ENCODE measurements at regions not wholly inside any gene's neighbourhood (a gene's known extent, or its start where the extent isn't known, plus 50 kb on each side); places are given as distances from the start of the nearest gene placed in this dataset.

DNA sequence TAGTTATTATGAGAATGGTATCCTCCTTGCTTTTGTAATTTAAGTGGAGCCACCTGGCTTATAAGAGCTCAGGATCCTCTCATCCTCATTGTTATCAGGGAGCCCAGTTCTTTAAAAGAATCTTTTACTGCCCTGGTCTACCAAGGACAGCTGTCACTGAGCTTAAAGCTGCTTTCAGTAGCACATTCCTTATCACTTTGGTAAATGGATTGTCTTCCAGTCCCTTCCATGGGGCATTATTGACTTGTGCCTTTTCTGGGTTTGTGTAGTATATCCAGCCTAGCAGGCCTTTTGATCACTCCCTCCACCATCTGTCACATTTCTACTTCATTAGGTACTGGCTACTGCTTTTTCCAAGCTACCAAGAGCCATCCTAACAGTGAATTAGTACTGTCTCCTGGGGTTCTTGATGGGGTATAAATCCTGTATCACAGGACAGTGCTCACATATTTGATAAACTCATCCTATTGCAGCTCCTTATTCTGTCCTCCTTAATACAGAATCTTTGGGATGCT lies 208.9 kb downstream of the TMEM26 start:
- H3K4me3 ChIP-seq (ENCODE audit: low read depth, low read length) = no peak overlapping the region
- TF ChIP-seq, protein P1, sequence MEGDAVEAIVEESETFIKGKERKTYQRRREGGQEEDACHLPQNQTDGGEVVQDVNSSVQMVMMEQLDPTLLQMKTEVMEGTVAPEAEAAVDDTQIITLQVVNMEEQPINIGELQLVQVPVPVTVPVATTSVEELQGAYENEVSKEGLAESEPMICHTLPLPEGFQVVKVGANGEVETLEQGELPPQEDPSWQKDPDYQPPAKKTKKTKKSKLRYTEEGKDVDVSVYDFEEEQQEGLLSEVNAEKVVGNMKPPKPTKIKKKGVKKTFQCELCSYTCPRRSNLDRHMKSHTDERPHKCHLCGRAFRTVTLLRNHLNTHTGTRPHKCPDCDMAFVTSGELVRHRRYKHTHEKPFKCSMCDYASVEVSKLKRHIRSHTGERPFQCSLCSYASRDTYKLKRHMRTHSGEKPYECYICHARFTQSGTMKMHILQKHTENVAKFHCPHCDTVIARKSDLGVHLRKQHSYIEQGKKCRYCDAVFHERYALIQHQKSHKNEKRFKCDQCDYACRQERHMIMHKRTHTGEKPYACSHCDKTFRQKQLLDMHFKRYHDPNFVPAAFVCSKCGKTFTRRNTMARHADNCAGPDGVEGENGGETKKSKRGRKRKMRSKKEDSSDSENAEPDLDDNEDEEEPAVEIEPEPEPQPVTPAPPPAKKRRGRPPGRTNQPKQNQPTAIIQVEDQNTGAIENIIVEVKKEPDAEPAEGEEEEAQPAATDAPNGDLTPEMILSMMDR (conservative IDR thresholded peaks at IDR 0.05; ENCODE audit: low read depth, low read length) = no peak
- DNase-seq (ENCODE audit: low read depth) = no peak

DNA sequence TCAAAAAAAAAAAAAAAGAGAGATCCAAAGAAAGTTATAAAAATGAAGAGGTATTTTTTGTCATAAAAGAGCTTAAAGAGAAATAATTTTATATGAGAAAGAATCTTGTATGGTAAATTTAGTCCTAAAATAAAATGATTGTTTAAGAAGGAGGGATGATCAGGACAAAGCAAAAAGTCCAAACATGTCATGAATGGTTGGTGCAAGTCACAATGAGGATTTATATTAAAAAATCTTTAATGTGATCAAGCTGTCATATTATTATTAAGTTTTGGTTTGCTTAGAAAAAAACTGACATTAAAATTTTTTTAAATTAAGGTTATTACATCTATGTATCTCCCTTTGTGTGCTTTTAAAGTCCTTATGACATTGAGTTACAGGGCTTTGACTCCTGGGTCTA lies 220.4 kb downstream of the TMEM26 start:
- DNase-seq (ENCODE audit: low read depth) = no peak
- TF ChIP-seq, protein P1 (conservative IDR thresholded peaks at IDR 0.05; ENCODE audit: low read depth, low read length) = no peak
- H3K4me3 ChIP-seq (ENCODE audit: low read depth, low read length) = no peak overlapping the region

DNA sequence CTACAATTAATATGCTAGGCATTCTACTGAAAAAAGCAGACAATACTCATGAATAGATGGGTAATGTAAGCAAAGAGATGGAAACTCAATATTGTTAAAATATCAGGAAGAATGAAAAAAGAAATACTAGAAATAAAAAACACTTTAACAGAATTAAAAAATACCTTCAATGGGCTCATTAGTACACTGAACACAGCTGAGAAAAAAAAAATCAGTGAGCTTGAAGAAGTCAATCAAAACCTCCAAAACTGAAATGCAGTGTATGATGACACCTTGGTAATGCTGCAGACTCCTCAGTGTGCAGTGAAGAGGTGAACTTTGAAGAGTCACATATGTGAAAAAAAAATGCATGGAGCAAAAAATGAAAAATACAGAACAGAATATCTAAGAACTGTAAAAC lies 227.2 kb downstream of the TMEM26 start:
- no peak overlapping the region for H3K4me3 ChIP-seq (ENCODE audit: low read depth, low read length)
- DNase-seq (ENCODE audit: low read depth) = no peak
- TF ChIP-seq, protein P1 (conservative IDR thresholded peaks at IDR 0.05; ENCODE audit: low read depth, low read length) = no peak

DNA sequence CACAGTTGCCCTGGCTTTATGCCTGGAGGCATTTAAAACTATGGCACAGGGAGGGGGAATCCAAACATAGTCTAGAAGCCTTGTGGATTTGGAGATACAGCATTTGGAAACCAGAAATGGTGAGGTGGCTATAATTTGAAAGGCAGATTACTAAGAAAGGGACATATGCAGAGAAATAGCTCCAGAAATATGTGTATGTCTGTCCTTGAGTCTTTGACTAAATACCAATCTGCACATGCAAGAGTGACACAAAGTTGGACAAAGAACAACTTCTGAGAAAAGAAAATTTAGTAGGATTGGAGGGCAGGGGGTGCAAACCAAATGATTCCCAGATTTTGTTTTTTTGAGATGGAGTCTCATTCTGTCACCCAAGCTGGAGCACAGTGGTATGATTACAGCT lies 229.6 kb downstream of the TMEM26 start:
- H3K4me3 ChIP-seq (ENCODE audit: low read depth, low read length) = no peak overlapping the region
- no peak for DNase-seq (ENCODE audit: low read depth)
- TF ChIP-seq, protein P1 (conservative IDR thresholded peaks at IDR 0.05; ENCODE audit: low read depth, low read length) = no peak

DNA sequence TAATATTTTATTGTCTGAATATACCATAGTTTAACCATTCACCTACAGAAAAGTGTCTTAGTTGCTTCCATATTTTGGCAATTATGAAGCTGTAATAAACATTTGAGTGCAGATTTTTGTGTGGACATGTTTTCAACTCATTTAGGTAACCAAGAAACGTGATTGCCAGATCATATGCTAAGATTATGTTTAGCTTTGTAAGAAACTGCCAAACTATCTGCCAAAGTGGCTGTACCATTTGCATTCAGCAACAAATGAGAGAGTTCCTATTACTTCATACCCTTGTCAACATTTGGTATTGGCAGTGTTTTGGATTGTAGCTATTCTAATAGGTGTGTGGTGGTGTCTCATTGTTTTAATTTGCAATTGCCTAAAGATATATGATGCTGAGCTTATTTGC lies 233.5 kb downstream of the TMEM26 start:
- TF ChIP-seq, protein P1 (conservative IDR thresholded peaks at IDR 0.05; ENCODE audit: low read depth, low read length) = no peak
- DNase-seq (ENCODE audit: low read depth) = no peak
- H3K4me3 ChIP-seq (ENCODE audit: low read depth, low read length) = no peak overlapping the region

DNA sequence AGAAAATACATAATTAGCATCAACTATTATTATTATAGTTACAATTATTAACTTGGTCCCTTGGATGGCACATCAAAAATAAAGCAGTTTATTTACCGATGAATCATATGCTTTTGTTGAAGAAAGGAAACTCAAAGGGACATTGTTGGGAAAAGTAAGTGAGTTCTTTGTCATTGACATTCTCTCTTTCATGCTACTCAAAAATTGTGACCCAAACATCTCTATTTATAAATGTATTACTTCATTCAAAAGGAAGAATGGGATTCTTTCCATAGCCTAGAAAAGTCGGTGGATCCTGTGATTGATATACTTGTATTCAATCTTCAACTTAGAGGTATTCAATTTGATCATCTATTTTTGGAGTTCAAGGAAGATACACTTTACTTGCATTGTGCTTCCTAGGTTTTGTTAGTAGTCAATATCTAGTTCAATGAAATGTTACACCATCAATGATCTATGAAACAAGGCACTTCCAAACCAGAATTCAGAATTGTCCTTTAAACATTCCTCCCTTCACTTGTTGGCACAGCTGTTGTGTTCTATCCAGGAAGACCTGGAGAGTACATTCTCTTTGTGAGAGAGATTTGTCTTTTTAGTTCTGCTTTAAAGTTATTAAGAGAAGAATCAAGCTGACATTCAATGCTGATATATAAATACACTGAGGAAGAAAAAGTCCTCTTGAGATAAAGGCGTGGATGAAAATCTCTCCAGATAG lies 235.2 kb downstream of the TMEM26 start:
- no peak overlapping the region for H3K4me3 ChIP-seq (ENCODE audit: low read depth, low read length)
- TF ChIP-seq, protein P1 (conservative IDR thresholded peaks at IDR 0.05; ENCODE audit: low read depth, low read length) = no peak
- DNase-seq (ENCODE audit: low read depth) = no peak

DNA sequence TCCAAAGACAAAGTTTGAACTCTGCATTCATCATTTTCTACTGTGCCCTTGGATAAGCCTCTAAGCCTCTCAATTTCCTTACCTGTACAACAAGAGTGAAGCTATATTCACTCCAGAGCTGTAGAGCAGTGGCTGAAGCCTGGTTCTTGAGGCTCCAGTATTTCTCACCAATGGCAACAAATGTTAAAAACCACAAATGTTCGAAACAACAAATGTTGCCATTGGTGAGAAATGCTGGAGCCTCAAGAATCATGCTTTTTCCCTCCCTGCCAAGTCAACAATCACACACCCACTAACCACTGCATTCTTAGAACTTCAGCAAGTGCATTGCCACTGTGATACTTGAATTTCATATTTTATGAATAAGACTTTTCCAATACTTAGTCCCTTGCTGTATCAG lies 237.9 kb downstream of the TMEM26 start:
- TF ChIP-seq, protein P1 (conservative IDR thresholded peaks at IDR 0.05; ENCODE audit: low read depth, low read length) = no peak
- no peak for DNase-seq (ENCODE audit: low read depth)
- H3K4me3 ChIP-seq (ENCODE audit: low read depth, low read length) = no peak overlapping the region
